Testis (tissue), 2 donors: ENCODE measurements at regions not wholly inside any gene's neighbourhood (a gene's known extent, or its start where the extent isn't known, plus 50 kb on each side); places are given as distances from the start of the nearest gene placed in this dataset.
"Not testable (repeated sequence)": the region's sequence is repeated elsewhere in the genome, so short reads cannot be mapped to it uniquely, and the experiment has no call there.

Source experiments
- DNase-seq: peaks from one replicate; pipeline ENCODE4 v3.0.0-alpha.2; 2019
- H3K27ac ChIP-seq, 2 donors: fragments of 200-600 bp; sonication (generic); one replicate each; pipeline ENCODE4 v1.5.1; 2019
- H3K27me3 ChIP-seq: fragments of 200-600 bp; sonication (generic); one replicate; pipeline ENCODE4 v1.5.1; 2019
- H3K36me3 ChIP-seq: fragments of 200-600 bp; sonication (generic); one replicate; pipeline ENCODE4 v1.5.1; 2017; ENCODE audit warnings: low read depth; ENCODE audit errors: missing control alignments
- H3K4me1 ChIP-seq: fragments of 200-600 bp; sonication (generic); one replicate; pipeline ENCODE4 v1.5.1; 2019
- H3K4me3 ChIP-seq, 2 donors: fragments of 200-600 bp; sonication (generic); one replicate each; pipeline ENCODE4 v1.5.1; 2017 to 2019
- H3K9me3 ChIP-seq: fragments of 200-600 bp; sonication (generic); one replicate; pipeline ENCODE4 v1.5.1; 2017
- CTCF ChIP-seq, 3 experiments: fragments of 450-650 bp in 2 of 3; fragments of 200-600 bp in 1 of 3; sonication (generic) in 1 of 3; IDR thresholded peaks; one replicate each; pipeline ENCODE4 v1.5.1; 2016 to 2019; ENCODE audit warnings: antibody characterized with exemption in 3 of 3, mild to moderate bottlenecking in 2 of 3, moderate library complexity in 1 of 3
- POLR2A ChIP-seq: fragments of 450-650 bp; IDR thresholded peaks from one replicate; pipeline ENCODE4 v1.6.1; 2017; ENCODE audit warnings: antibody characterized with exemption, mild to moderate bottlenecking, moderate library complexity
- WGBS, 2 donors: methylation state at CpG; one replicate each; pipeline ENCODE4 v1.1.5; 2018; 5-methylcytosine and 5-hydroxymethylcytosine counted together
- intact Hi-C: fragments of 100-400 bp; cut with DNase I; formaldehyde crosslinking; loops from one replicate; pipeline ENCODE4 v1.15.1; 2023; ENCODE audit warnings: low total_unique reads

GRCh38 chr10:84015877-84016595 is 123.3 kb upstream of the GHITM start:
- no peak for DNase-seq
- no peaks in the 10 kb centered on the region for H3K36me3 ChIP-seq
- WGBS, 2 donors, result 63 to 67% methylated on average over 6 of the region's 6 CpGs
- no peaks in the 10 kb centered on the region for H3K27me3 ChIP-seq
- TF ChIP-seq POLR2A (no peak), CTCF (IDR thresholded peaks at IDR 0.05) (no peak)
- H3K27ac ChIP-seq, result no peak overlapping the region
- no peak overlapping the region for H3K4me3 ChIP-seq
- H3K9me3 ChIP-seq, result no peaks in the 10 kb centered on the region
- no peaks in the 10 kb centered on the region for H3K4me1 ChIP-seq
- intact Hi-C loops, result no loop called here

- Histone ChIP-seq H3K9me3 (no peaks in the 10 kb centered on the region), H3K27me3 (no peaks in the 10 kb centered on the region), H3K4me1 (no peaks in the 10 kb centered on the region), H3K36me3 (no peaks in the 10 kb centered on the region), H3K27ac (no peak overlapping the region), H3K4me3 (no peak overlapping the region)
- TF ChIP-seq POLR2A (no peak), CTCF (IDR thresholded peaks at IDR 0.05) (no peak)
- no peak for DNase-seq
- WGBS, 2 donors, result 86 to 96% methylated on average over 3 of the region's 3 CpGs
- intact Hi-C loops, result no loop called here
Observed at GRCh38 chr10:84018826-84019225, 120.5 kb upstream of the GHITM start.

- intact Hi-C loops, H3K27ac ChIP-seq, DNase-seq, H3K4me3 ChIP-seq, H3K36me3 ChIP-seq, H3K4me1 ChIP-seq, H3K27me3 ChIP-seq, H3K9me3 ChIP-seq: not testable (repeated sequence)
- WGBS, 2 donors, result 83 to 94% methylated on average over 7 to 9 of the region's 9 CpGs
Observed at GRCh38 chr10:84019854-84020458, 119.4 kb upstream of the GHITM start.

GRCh38 chr10:84026821-84027257 is 112.5 kb upstream of the GHITM start:
- no peaks in the 10 kb centered on the region for H3K4me1 ChIP-seq
- no peaks in the 10 kb centered on the region for H3K9me3 ChIP-seq
- H3K27me3 ChIP-seq, result no peaks in the 10 kb centered on the region
- intact Hi-C loops, result no loop called here
- H3K4me3 ChIP-seq, result no peak overlapping the region
- DNase-seq, result no peak
- H3K36me3 ChIP-seq, result no peaks in the 10 kb centered on the region
- H3K27ac ChIP-seq, result no peak overlapping the region
- TF ChIP-seq POLR2A, result no peak
- peak in 2 of 3 experiments; percentile 32 to 62 for TF ChIP-seq CTCF (IDR thresholded peaks at IDR 0.05)

GRCh38 chr10:84029840-84030239 is 109.5 kb upstream of the GHITM start:
- no peaks in the 10 kb centered on the region for H3K27me3 ChIP-seq
- H3K4me3 ChIP-seq, result no peak overlapping the region
- intact Hi-C loops, result no loop called here
- H3K9me3 ChIP-seq, result no peaks in the 10 kb centered on the region
- no peaks in the 10 kb centered on the region for H3K4me1 ChIP-seq
- 82 to 84% methylated on average over 4 of the region's 4 CpGs for WGBS, 2 donors
- H3K27ac ChIP-seq, result no peak overlapping the region
- TF ChIP-seq CTCF (IDR thresholded peaks at IDR 0.05) (no peak), POLR2A (no peak)
- no peak for DNase-seq
- H3K36me3 ChIP-seq, result no peaks in the 10 kb centered on the region
